PC-3 (cell line): ENCODE measurements at regions not wholly inside any gene's neighbourhood (a gene's known extent, or its start where the extent isn't known, plus 50 kb on each side); places are given as distances from the start of the nearest gene placed in this dataset.

Experiments
- EZH2 ChIP-seq: fragments of 300-600 bp; sonication (generic); IDR thresholded peaks from one replicate; pipeline ENCODE4 v1.6.1; 2017; ENCODE audit warnings: antibody characterized with exemption, mild to moderate bottlenecking, low read length; ENCODE audit not compliant: unreplicated experiment
- TF ChIP-seq, protein P1 (sequence below): fragments of 300-600 bp; sonication (generic); conservative IDR thresholded peaks from 2 replicates; pipeline ENCODE4 v1.5.1; 2017; ENCODE audit warnings: antibody characterized with exemption, low read depth, mild to moderate bottlenecking, low read length

DNA sequence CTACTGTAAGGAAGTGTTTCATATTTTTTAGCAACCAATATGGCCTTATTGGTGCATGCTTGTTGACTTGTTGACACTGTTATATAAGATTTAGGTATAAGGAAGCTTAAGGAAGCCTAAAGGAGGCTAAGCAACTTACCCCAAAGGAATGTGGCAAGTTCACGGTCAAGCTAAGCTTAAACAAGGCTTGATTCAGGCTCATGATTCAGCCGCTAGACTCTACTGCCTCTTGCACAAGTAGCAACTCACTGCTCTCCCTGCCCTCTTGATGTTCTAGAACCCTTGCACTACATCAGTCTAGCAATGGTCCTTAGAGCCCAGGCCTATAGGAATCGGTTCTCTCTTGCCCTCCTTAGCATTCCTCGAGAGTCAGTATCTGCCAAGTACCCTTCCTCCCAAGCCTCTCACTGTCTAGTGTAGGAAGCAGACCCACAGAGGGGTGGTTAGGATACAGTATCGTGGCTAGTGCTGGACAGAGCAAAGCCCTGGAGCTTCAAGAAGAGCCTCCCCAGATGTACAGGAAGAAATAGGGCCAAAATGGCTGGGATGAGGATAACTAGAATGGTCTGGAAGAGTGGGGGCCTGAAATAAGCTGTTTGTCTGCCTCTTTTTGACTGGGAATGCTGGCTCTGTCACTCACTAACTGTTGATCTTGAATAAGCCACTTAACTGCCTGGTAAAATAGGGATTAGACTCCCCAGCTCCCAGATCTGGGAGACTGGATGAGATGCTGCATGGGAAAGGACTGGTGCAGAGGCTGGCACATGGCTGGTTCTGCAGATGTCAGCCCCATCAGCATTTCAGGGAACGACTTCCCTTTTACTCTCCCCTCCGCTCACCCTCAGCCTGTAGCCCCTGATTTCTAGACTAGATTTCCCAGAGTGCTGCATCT, 122.2 kb downstream of the NAV1 start:
- TF ChIP-seq, protein P1, sequence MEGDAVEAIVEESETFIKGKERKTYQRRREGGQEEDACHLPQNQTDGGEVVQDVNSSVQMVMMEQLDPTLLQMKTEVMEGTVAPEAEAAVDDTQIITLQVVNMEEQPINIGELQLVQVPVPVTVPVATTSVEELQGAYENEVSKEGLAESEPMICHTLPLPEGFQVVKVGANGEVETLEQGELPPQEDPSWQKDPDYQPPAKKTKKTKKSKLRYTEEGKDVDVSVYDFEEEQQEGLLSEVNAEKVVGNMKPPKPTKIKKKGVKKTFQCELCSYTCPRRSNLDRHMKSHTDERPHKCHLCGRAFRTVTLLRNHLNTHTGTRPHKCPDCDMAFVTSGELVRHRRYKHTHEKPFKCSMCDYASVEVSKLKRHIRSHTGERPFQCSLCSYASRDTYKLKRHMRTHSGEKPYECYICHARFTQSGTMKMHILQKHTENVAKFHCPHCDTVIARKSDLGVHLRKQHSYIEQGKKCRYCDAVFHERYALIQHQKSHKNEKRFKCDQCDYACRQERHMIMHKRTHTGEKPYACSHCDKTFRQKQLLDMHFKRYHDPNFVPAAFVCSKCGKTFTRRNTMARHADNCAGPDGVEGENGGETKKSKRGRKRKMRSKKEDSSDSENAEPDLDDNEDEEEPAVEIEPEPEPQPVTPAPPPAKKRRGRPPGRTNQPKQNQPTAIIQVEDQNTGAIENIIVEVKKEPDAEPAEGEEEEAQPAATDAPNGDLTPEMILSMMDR: no peak
- TF ChIP-seq EZH2: no peak
